ENCODE measurements at regions not wholly inside any gene's neighbourhood (a gene's known extent, or its start where the extent isn't known, plus 50 kb on each side); places are given as distances from the start of the nearest gene placed in this dataset.

- no peak for TF ChIP-seq ZFX (IDR thresholded peaks at IDR 0.05)
- TF ChIP-seq CTCF (conservative IDR thresholded peaks at IDR 0.05): no peak
- H3K27ac ChIP-seq: no peak overlapping the region
Measured at GRCh38 chr10:113341138-113341537, 211.7 kb upstream of the HABP2 start.

DNA sequence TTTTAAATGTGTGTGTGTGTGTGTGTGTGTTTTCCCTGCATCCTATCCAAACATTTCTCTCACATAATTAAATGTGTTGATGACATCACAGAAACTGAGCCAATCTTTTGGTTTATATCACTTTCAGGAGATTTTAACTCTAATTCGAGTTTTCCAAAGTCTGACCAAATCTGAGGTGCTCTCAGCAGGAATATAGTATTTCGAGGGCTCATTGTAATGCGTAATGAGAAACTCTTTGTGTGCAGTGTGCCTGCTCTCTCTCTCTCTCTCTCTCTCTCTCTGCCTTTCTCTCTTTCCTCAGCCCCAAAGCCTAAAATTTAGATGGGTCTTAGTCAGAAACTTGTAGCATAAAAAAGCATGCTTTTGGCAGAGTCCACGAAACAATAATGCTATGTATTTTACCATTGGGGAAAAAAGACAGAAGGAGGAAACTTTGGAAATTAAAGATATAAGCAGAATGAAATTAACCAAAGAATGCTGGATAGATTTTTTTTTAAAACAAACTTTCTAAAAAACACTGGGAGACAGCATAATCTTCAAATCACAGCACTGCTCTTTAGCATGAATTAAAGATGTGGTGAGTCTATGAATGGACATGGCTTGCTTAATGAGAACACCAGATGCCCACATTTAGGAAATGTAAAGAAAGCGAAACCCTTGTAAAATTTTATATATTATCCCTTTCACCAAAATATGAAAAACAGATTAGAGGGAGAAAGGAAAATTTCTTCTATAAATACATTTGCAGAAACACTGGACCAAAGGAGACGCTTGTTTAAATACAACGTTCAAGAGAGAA is 206.8 kb upstream of the HABP2 start:
- no peak overlapping the region for H3K27ac ChIP-seq
- TF ChIP-seq ZFX (IDR thresholded peaks at IDR 0.05) (no peak), CTCF (conservative IDR thresholded peaks at IDR 0.05) (no peak)

DNA sequence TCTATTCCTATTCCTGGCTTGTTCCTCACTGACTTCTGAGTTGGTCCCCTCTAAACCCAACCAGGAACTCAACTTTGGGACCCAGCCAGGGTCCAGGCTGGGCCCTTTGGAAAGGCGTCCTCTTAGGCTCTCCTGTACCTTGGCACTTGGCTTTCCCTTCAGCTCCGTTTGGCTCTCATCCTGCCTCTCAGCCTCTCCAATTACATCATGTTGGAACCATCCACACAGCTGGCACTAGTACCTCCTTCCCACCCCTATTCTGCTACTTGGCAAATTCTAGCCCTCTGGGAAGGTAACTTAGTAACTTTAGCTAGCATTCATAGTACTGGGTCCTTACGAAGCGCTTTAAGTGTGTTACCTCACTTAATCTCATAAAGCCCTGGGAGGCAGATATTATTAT is 205.3 kb upstream of the HABP2 start:
- no peak for TF ChIP-seq CTCF (conservative IDR thresholded peaks at IDR 0.05)
- TF ChIP-seq ZFX (IDR thresholded peaks at IDR 0.05): no peak

GRCh38 chr10:113348694-113349093 is 204.2 kb upstream of the HABP2 start:
- no peak overlapping the region for H3K27ac ChIP-seq
- TF ChIP-seq CTCF (conservative IDR thresholded peaks at IDR 0.05) (no peak), ZFX (IDR thresholded peaks at IDR 0.05) (no peak)

More for the DNA sequence above, 205.3 kb upstream of the HABP2 start:
- H3K27ac ChIP-seq: no peak overlapping the region

- H3K27ac ChIP-seq: no peak overlapping the region
- TF ChIP-seq CTCF (conservative IDR thresholded peaks at IDR 0.05): no peak
- TF ChIP-seq ZFX (IDR thresholded peaks at IDR 0.05): no peak
Measured at GRCh38 chr10:113350311-113351040, 202.4 kb upstream of the HABP2 start.

DNA sequence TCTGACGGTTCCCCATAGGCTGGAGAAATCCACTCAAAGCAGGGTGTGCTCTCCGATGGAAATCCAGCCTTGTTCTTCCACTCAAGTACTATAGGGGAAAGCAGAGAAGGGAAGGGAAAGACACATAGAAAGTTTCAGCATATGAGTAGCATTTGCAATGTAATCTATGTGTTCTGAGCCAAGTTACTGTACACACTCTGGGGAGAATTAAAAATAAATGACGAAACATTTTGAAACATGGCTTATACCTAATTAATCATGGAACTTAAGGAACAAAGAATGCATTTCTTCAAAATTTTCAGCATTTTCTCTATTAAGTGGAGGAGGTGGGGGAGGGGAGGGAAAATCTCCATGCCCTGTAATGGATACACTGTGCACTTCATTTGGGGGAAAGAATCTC is 198.1 kb upstream of the HABP2 start:
- TF ChIP-seq CTCF (conservative IDR thresholded peaks at IDR 0.05): no peak
- TF ChIP-seq ZFX (IDR thresholded peaks at IDR 0.05): no peak
- H3K27ac ChIP-seq: no peak overlapping the region

Measured in C4-2B (cell line).